ENCODE measurements at regions not wholly inside any gene's neighbourhood (a gene's known extent, or its start where the extent isn't known, plus 50 kb on each side); places are given as distances from the start of the nearest gene placed in this dataset.

DNA sequence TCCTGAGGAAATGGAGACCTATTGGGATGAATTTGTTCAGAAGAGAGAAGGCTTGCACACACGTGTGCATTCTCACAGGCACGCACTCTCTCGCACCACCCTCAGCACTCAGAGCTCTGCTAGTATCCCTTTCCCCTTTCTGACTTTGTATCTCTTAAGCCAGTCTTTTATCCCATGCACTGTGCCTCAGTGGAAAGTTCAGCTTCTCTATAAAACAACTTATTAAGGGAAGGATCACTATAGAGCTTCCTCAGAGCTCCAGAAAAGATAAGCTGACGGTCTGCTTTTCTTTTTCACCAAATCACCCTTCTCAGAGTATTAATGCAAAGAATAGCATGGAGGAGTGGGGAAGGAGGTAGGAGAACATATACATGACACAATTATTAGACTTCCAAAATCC is 207.8 kb downstream of the ENC1 start:
- no peak overlapping the region for H3K27ac Mint-ChIP-seq
- peaks cover 2% of the 10 kb centered on the region for H3K27me3 Mint-ChIP-seq (ENCODE audit: insufficient read depth, low read depth, poor library complexity)
- DNase-seq (ENCODE audit: low spot score) (no peak), ATAC-seq (no peak)
- H4K20me1 ChIP-seq (replicated peaks; ENCODE audit: insufficient read depth) = no peaks in the 10 kb centered on the region
- H3F3A ChIP-seq (replicated peaks; ENCODE audit: low read depth) = no peaks in the 10 kb centered on the region
- peaks cover 25% of the 10 kb centered on the region for H3K4me1 ChIP-seq (ENCODE audit: insufficient read depth)
- H2AFZ ChIP-seq = 0 out of 2 replicates have a peak overlapping the region, but pooled peaks have one; percentile 39
- H3K36me3 ChIP-seq (ENCODE audit: insufficient read depth) = no peaks in the 10 kb centered on the region
- H3K36me3 Mint-ChIP-seq (ENCODE audit: low read depth) = peaks cover 22% of the 10 kb centered on the region
- peaks cover 23% of the 10 kb centered on the region for H3K4me1 Mint-ChIP-seq
- H3K27me3 ChIP-seq (ENCODE audit: insufficient read depth) = no peaks in the 10 kb centered on the region
- H3K9me3 Mint-ChIP-seq = peaks cover 35% of the 10 kb centered on the region
- no peak overlapping the region for H3K4me3 Mint-ChIP-seq
- peak overlapping the region; percentile 70 for H3K4me2 ChIP-seq
- no peaks in the 10 kb centered on the region for H3K9me2 ChIP-seq (ENCODE audit: insufficient read depth)
- no peak for TF ChIP-seq CREB1 (CRISPR knock-in tag; IDR thresholded peaks at IDR 0.05; ENCODE audit: low read depth)
- no peak for TF ChIP-seq STAT1 (IDR thresholded peaks at IDR 0.05; ENCODE audit: unreplicated experiment)
- no peak for TF ChIP-seq JUNB (IDR thresholded peaks at IDR 0.05; ENCODE audit: unreplicated experiment)
- TF ChIP-seq, protein P1, sequence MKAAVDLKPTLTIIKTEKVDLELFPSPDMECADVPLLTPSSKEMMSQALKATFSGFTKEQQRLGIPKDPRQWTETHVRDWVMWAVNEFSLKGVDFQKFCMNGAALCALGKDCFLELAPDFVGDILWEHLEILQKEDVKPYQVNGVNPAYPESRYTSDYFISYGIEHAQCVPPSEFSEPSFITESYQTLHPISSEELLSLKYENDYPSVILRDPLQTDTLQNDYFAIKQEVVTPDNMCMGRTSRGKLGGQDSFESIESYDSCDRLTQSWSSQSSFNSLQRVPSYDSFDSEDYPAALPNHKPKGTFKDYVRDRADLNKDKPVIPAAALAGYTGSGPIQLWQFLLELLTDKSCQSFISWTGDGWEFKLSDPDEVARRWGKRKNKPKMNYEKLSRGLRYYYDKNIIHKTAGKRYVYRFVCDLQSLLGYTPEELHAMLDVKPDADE (IDR thresholded peaks at IDR 0.05) = no peak
- no peak for TF ChIP-seq NANOG (IDR thresholded peaks at IDR 0.05; ENCODE audit: borderline replicate concordance)
- no peak for TF ChIP-seq EZH2phosphoT487 (IDR thresholded peaks at IDR 0.05; ENCODE audit: unreplicated experiment)
- no peak for TF ChIP-seq EZH2 (IDR thresholded peaks at IDR 0.05; ENCODE audit: low read depth, unreplicated experiment)
- TF ChIP-seq, protein P2, sequence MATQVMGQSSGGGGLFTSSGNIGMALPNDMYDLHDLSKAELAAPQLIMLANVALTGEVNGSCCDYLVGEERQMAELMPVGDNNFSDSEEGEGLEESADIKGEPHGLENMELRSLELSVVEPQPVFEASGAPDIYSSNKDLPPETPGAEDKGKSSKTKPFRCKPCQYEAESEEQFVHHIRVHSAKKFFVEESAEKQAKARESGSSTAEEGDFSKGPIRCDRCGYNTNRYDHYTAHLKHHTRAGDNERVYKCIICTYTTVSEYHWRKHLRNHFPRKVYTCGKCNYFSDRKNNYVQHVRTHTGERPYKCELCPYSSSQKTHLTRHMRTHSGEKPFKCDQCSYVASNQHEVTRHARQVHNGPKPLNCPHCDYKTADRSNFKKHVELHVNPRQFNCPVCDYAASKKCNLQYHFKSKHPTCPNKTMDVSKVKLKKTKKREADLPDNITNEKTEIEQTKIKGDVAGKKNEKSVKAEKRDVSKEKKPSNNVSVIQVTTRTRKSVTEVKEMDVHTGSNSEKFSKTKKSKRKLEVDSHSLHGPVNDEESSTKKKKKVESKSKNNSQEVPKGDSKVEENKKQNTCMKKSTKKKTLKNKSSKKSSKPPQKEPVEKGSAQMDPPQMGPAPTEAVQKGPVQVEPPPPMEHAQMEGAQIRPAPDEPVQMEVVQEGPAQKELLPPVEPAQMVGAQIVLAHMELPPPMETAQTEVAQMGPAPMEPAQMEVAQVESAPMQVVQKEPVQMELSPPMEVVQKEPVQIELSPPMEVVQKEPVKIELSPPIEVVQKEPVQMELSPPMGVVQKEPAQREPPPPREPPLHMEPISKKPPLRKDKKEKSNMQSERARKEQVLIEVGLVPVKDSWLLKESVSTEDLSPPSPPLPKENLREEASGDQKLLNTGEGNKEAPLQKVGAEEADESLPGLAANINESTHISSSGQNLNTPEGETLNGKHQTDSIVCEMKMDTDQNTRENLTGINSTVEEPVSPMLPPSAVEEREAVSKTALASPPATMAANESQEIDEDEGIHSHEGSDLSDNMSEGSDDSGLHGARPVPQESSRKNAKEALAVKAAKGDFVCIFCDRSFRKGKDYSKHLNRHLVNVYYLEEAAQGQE (IDR thresholded peaks at IDR 0.05; ENCODE audit: unreplicated experiment) = no peak
- TF ChIP-seq, protein P3, sequence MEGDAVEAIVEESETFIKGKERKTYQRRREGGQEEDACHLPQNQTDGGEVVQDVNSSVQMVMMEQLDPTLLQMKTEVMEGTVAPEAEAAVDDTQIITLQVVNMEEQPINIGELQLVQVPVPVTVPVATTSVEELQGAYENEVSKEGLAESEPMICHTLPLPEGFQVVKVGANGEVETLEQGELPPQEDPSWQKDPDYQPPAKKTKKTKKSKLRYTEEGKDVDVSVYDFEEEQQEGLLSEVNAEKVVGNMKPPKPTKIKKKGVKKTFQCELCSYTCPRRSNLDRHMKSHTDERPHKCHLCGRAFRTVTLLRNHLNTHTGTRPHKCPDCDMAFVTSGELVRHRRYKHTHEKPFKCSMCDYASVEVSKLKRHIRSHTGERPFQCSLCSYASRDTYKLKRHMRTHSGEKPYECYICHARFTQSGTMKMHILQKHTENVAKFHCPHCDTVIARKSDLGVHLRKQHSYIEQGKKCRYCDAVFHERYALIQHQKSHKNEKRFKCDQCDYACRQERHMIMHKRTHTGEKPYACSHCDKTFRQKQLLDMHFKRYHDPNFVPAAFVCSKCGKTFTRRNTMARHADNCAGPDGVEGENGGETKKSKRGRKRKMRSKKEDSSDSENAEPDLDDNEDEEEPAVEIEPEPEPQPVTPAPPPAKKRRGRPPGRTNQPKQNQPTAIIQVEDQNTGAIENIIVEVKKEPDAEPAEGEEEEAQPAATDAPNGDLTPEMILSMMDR (conservative IDR thresholded peaks at IDR 0.05; ENCODE audit: low read depth in 2 of 2) = no peak
- no peak for TF ChIP-seq ZNF331 (CRISPR knock-in tag; IDR thresholded peaks at IDR 0.05; ENCODE audit: low read depth)
- TF ChIP-seq POLR2AphosphoS5 (IDR thresholded peaks at IDR 0.05; ENCODE audit: low read depth) = no peak
- no peak for TF ChIP-seq ZNF114 (CRISPR knock-in tag; IDR thresholded peaks at IDR 0.05)
- TF ChIP-seq, protein P4, sequence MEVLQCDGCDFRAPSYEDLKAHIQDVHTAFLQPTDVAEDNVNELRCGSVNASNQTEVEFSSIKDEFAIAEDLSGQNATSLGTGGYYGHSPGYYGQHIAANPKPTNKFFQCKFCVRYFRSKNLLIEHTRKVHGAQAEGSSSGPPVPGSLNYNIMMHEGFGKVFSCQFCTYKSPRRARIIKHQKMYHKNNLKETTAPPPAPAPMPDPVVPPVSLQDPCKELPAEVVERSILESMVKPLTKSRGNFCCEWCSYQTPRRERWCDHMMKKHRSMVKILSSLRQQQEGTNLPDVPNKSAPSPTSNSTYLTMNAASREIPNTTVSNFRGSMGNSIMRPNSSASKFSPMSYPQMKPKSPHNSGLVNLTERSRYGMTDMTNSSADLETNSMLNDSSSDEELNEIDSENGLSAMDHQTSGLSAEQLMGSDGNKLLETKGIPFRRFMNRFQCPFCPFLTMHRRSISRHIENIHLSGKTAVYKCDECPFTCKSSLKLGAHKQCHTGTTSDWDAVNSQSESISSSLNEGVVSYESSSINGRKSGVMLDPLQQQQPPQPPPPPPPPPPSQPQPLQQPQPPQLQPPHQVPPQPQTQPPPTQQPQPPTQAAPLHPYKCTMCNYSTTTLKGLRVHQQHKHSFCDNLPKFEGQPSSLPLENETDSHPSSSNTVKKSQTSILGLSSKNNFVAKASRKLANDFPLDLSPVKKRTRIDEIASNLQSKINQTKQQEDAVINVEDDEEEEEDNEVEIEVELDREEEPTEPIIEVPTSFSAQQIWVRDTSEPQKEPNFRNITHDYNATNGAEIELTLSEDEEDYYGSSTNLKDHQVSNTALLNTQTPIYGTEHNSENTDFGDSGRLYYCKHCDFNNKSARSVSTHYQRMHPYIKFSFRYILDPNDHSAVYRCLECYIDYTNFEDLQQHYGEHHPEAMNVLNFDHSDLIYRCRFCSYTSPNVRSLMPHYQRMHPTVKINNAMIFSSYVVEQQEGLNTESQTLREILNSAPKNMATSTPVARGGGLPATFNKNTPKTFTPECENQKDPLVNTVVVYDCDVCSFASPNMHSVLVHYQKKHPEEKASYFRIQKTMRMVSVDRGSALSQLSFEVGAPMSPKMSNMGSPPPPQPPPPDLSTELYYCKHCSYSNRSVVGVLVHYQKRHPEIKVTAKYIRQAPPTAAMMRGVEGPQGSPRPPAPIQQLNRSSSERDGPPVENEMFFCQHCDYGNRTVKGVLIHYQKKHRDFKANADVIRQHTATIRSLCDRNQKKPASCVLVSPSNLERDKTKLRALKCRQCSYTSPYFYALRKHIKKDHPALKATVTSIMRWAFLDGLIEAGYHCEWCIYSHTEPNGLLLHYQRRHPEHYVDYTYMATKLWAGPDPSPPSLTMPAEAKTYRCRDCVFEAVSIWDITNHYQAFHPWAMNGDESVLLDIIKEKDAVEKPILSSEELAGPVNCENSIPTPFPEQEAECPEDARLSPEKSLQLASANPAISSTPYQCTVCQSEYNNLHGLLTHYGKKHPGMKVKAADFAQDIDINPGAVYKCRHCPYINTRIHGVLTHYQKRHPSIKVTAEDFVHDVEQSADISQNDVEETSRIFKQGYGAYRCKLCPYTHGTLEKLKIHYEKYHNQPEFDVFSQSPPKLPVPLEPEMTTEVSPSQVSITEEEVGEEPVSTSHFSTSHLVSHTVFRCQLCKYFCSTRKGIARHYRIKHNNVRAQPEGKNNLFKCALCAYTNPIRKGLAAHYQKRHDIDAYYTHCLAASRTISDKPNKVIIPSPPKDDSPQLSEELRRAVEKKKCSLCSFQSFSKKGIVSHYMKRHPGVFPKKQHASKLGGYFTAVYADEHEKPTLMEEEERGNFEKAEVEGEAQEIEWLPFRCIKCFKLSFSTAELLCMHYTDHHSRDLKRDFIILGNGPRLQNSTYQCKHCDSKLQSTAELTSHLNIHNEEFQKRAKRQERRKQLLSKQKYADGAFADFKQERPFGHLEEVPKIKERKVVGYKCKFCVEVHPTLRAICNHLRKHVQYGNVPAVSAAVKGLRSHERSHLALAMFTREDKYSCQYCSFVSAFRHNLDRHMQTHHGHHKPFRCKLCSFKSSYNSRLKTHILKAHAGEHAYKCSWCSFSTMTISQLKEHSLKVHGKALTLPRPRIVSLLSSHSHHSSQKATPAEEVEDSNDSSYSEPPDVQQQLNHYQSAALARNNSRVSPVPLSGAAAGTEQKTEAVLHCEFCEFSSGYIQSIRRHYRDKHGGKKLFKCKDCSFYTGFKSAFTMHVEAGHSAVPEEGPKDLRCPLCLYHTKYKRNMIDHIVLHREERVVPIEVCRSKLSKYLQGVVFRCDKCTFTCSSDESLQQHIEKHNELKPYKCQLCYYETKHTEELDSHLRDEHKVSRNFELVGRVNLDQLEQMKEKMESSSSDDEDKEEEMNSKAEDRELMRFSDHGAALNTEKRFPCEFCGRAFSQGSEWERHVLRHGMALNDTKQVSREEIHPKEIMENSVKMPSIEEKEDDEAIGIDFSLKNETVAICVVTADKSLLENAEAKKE (CRISPR knock-in tag; IDR thresholded peaks at IDR 0.05) = no peak
- H3K4me3 ChIP-seq = no peak overlapping the region
- no peak overlapping the region for H3K27ac ChIP-seq (ENCODE audit: low read depth)
- H3K79me2 ChIP-seq (replicated peaks; ENCODE audit: insufficient read depth) = no peaks in the 10 kb centered on the region

Measured in GM23338 (cell line).